Memory B cell (primary cell): ENCODE measurements at regions not wholly inside any gene's neighbourhood (a gene's known extent, or its start where the extent isn't known, plus 50 kb on each side); places are given as distances from the start of the nearest gene placed in this dataset.
"Not testable (repeated sequence)": the region's sequence is repeated elsewhere in the genome, so short reads cannot be mapped to it uniquely, and the experiment has no call there.

Experiments
- ATAC-seq: fragments of 150-1000 bp; cut with Tn5 transposase; 2 replicates; pipeline ENCODE4 v1.10.0; 2021; ENCODE audit warnings: low read depth, mild to moderate bottlenecking, moderate library complexity
- DNase-seq, 2 donors: peaks; one replicate each; pipeline ENCODE4 v3.0.0; 2022; ENCODE audit warnings: low spot score in 2 of 2
- H3K27ac Mint-ChIP-seq: one replicate; pipeline ENCODE4 v1.8.0; 2022; ENCODE audit warnings: mild to moderate bottlenecking, moderate library complexity, mixed read lengths
- H3K27me3 Mint-ChIP-seq: one replicate; pipeline ENCODE4 v1.8.0; 2022; ENCODE audit warnings: mixed read lengths
- H3K36me3 Mint-ChIP-seq: one replicate; pipeline ENCODE4 v1.8.0; 2022; ENCODE audit warnings: mild to moderate bottlenecking, mixed read lengths
- H3K4me1 Mint-ChIP-seq: one replicate; pipeline ENCODE4 v1.8.0; 2022; ENCODE audit warnings: mixed read lengths
- H3K4me3 Mint-ChIP-seq: one replicate; pipeline ENCODE4 v1.8.0; 2022; ENCODE audit warnings: mild to moderate bottlenecking, moderate library complexity, mixed read lengths
- H3K9me3 Mint-ChIP-seq: one replicate; pipeline ENCODE4 v1.8.0; 2022; ENCODE audit warnings: mixed read lengths

DNA sequence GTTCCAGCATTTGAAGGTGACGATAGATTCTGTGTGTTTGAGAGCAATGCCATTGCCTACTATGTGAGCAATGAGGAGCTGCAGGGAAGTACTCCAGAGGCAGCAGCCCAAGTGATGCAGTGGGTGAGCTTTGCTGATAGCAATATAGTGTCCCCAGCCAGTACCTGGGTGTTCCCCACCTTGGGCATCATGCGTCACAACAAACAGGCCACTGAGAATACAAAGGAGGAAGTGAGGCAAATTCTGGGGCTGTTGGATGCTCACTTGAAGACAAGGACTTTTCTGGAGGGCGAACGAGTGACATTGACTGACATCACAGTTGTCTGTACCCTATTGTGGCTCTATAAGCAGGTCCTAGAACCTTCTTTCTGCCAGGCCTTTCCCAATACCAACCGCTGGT is 142.0 kb downstream of the PLS3 start:
- Mint-ChIP-seq H3K36me3 (no peaks in the 10 kb centered on the region), H3K4me3 (no peak overlapping the region), H3K27me3 (no peaks in the 10 kb centered on the region), H3K4me1 (no peaks in the 10 kb centered on the region), H3K9me3 (no peaks in the 10 kb centered on the region), H3K27ac (no peak overlapping the region)
- DNase-seq (no peak), ATAC-seq (no peak)

DNA sequence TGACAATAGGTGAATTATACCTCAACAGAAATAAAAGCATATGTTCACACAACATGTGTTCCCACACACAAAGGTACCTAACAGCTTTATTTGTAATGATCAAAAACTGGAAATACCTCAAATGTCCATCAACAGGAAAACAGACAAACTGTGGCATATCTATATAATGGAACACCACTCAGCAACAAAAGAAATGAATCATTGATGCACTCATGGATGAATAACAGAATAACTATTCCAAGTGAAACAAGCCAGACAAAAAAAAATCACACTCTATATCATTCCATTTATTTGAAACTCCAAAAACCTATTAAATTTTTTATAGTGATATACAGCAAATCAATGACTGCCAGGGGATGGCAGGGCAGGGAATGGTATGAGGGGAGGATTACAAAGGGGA is 148.1 kb downstream of the PLS3 start:
- H3K27ac Mint-ChIP-seq, result no peak overlapping the region
- H3K9me3 Mint-ChIP-seq, result no peaks in the 10 kb centered on the region
- no peaks in the 10 kb centered on the region for H3K4me1 Mint-ChIP-seq
- no peak overlapping the region for H3K4me3 Mint-ChIP-seq
- ATAC-seq (no peak), DNase-seq (no peak)
- H3K27me3 Mint-ChIP-seq, result no peaks in the 10 kb centered on the region
- no peaks in the 10 kb centered on the region for H3K36me3 Mint-ChIP-seq

DNA sequence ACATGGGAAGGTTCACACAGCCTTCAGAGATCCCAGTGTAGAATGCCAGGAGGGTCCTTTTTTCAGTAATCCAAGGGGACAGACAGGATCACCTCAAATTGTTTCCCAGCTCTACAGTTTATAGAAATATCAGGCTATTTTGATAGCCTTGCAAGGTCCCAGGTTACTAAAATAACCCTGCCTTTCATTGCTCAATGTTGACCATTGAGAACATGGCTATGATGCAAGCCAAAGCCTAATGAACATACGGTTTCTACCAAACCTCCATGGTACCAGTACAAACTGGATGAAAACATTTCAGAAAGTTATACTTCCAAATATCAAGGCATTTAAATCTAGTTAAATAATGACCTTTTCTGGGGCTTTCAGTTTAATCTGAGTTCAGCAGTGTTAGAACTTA is 151.5 kb downstream of the PLS3 start:
- Mint-ChIP-seq H3K4me1 (no peaks in the 10 kb centered on the region), H3K27ac (no peak overlapping the region), H3K9me3 (no peaks in the 10 kb centered on the region), H3K36me3 (no peaks in the 10 kb centered on the region), H3K4me3 (no peak overlapping the region), H3K27me3 (no peaks in the 10 kb centered on the region)
- ATAC-seq, result no peak
- DNase-seq, result no peak

DNA sequence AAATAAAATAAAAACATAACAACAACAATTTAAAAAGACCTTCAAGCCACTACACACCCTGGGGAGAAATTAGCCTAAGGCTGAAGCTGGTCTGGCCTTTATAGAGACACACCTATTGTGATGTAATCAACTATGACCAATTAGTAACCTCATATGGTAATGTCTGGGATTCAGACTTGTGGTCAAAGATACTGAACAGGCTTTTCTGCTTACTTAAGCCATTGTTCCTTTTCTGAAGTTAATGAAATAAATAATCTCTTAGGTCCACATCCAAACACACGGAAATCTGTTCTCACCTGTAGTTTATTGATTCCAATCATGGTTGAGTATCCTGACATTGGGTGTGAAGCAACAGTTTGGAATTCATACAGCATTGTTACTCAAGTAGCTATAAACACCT is 152.5 kb downstream of the PLS3 start:
- no peak overlapping the region for H3K4me3 Mint-ChIP-seq
- no peaks in the 10 kb centered on the region for H3K4me1 Mint-ChIP-seq
- no peaks in the 10 kb centered on the region for H3K9me3 Mint-ChIP-seq
- ATAC-seq (no peak), DNase-seq (no peak)
- H3K27me3 Mint-ChIP-seq, result no peaks in the 10 kb centered on the region
- no peaks in the 10 kb centered on the region for H3K36me3 Mint-ChIP-seq
- H3K27ac Mint-ChIP-seq, result no peak overlapping the region

DNA sequence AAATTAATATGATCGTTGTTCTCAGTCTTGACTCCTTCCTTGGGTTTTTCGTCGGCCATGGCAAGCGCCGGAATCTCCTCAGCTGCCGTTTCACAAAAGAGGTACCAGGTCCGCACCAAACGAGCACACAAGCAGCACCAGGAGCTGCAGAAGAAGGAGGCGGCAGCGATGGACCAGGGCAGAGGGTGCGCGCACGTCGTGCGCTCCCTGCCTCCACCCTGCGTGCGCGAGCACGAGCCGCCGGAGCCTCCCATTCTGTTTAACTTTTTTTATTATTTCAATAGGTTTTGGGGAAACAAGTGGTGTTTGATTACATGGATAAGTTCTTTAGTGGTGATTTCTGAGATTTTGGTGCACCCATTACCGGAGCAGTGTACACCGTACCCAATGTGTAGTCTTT is 158.2 kb downstream of the PLS3 start:
- ATAC-seq (no peak), DNase-seq (no peak)
- Mint-ChIP-seq H3K36me3 (no peaks in the 10 kb centered on the region), H3K4me3 (no peak overlapping the region), H3K27ac (no peak overlapping the region), H3K4me1 (no peaks in the 10 kb centered on the region), H3K9me3 (no peaks in the 10 kb centered on the region), H3K27me3 (no peaks in the 10 kb centered on the region)

DNA sequence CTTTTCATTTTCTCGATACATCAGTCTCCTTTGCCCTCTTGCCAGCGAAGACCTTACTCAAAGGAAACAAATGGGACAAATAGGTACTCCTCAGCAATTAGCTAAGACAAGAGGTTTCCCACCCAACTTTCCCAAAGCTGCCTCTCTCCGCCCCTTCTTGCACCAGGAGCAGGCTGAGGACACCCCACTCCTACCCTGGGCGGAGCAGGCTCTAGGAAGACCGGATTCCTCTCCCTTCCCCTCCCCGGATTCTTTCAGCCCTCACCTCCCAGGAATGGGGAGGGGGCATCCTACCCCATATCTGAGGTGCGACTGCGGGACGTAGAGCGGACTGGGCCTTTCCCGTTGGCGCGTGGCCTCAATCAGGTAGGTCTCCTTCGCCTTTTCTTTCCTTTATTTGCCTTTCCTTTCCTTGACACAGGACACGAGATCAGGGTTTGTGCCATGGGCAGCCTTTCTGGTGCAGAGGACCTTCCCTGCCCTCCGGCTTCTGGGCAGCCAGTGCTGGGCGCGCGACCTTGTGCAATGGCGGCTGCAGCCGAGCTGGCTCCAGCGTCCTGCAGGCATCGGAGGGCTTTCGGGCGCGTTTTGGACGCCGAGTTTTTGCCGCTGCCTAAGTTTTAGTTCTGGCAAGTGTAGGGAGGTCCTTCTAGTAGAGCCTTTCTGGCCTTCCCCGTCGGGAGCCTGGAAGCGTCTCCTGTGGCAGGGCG is 161.9 kb downstream of the PLS3 start:
- not testable (repeated sequence) for H3K36me3 Mint-ChIP-seq, H3K4me3 Mint-ChIP-seq, H3K27ac Mint-ChIP-seq, H3K9me3 Mint-ChIP-seq, H3K4me1 Mint-ChIP-seq, H3K27me3 Mint-ChIP-seq, ATAC-seq, DNase-seq

DNA sequence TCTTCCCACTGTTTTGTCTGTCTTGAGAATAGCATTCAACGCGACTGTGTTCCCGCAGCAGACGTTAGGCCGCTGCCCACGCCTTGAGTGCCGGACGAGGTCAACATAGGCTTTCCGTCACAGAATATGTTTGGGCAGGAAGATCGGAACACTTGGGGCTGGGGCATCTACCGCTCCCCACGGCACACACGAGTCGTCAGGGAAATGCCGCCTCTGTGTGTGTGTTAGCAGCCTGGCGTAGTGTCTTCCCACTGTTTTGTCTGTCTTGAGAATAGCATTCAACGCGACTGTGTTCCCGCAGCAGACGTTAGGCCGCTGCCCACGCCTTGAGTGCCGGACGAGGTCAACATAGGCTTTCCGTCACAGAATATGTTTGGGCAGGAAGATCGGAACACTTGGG is 164.4 kb downstream of the PLS3 start:
- not testable (repeated sequence) for H3K27me3 Mint-ChIP-seq

DNA sequence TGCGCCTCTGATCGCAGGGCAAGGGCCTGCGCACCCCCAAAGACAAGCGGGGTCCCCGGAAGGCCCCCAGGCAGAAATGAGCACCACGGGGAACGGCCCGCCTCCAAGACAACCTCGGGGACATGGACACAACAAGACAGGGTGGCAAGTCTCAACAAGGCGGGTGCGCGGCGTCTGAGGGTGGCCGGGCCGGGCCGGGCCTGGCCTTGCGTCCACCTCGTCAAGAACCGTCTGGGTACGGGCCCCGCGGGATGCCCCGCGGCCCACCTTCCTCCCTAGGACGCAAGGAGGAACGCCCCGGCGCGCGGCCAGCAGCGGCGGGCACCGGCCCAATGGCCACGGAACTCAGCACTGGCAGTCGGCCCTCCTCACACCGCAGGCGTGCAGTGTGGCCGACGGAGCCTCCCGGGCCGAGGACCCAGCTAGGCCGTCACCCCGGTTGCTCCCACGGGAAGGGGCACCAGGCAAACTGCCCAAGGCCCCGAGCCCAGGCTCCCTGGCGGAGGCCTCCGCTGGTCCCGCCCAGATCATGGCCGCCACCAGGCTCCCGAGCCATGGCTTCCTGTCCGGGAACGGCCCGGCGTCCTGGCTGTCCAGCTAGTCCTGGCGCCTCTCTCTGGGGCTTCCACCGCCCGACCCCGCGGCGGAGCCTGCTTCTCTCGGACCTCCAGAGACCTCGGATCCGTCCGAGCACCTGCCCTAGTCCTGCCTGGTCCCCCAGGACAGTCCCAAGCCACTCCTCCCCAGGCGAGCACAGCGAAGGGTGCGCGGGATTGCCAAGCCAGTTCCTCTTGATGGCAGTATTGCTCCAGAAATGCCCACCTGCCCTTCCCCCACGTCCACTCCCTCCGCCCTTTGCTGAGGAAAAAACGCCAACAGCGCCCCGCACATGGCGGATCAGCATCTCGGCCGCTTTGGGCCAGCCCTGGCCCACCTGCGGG is 167.1 kb downstream of the PLS3 start:
- not testable (repeated sequence) for H3K4me1 Mint-ChIP-seq, ATAC-seq, H3K27ac Mint-ChIP-seq, H3K9me3 Mint-ChIP-seq, H3K27me3 Mint-ChIP-seq, H3K4me3 Mint-ChIP-seq, H3K36me3 Mint-ChIP-seq, DNase-seq

More for the DNA sequence above, 164.4 kb downstream of the PLS3 start:
- not testable (repeated sequence) for H3K27ac Mint-ChIP-seq, ATAC-seq, H3K4me1 Mint-ChIP-seq, H3K4me3 Mint-ChIP-seq, H3K36me3 Mint-ChIP-seq, H3K9me3 Mint-ChIP-seq, DNase-seq

DNA sequence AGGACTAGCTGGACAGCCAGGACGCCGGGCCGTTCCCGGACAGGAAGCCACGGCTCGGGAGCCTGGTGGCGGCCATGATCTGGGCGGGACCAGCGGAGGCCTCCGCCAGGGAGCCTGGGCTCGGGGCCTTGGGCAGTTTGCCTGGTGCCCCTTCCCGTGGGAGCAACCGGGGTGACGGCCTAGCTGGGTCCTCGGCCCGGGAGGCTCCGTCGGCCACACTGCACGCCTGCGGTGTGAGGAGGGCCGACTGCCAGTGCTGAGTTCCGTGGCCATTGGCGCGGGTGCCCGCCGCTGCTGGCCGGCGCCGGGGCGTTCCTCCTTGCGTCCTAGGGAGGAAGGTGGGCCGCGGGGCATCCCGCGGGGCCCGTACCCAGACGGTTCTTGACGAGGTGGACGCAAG is 171.6 kb downstream of the PLS3 start:
- H3K9me3 Mint-ChIP-seq, DNase-seq, H3K36me3 Mint-ChIP-seq, H3K4me1 Mint-ChIP-seq, H3K27ac Mint-ChIP-seq, H3K4me3 Mint-ChIP-seq, H3K27me3 Mint-ChIP-seq, ATAC-seq: not testable (repeated sequence)

DNA sequence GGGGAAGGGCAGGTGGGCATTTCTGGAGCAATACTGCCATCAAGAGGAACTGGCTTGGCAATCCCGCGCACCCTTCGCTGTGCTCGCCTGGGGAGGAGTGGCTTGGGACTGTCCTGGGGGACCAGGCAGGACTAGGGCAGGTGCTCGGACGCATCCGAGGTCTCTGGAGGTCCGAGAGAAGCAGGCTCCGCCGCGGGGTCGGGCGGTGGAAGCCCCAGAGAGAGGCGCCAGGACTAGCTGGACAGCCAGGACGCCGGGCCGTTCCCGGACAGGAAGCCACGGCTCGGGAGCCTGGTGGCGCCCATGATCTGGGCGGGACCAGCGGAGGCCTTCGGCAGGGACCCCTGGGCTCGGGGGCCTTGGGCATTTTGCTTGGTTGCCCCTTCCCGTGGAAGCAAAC is 174.3 kb downstream of the PLS3 start:
- H3K9me3 Mint-ChIP-seq, H3K27ac Mint-ChIP-seq, H3K27me3 Mint-ChIP-seq, H3K4me3 Mint-ChIP-seq, H3K36me3 Mint-ChIP-seq, ATAC-seq, H3K4me1 Mint-ChIP-seq: not testable (repeated sequence)
- peak in 1 of 2 donors; percentile 79 for DNase-seq
